Kidney (tissue), 13 donors: ENCODE measurements at regions not wholly inside any gene's neighbourhood (a gene's known extent, or its start where the extent isn't known, plus 50 kb on each side); places are given as distances from the start of the nearest gene placed in this dataset.

Experiments
- DNase-seq, 5 donors: peaks; one replicate each; pipeline ENCODE4 v3.0.0-alpha.2; 2013 to 2020
- FAIRE-seq: peaks from 2 replicates; lab custom pipeline; 2012; peaks lifted over from hg19 to GRCh38; lab: Jason Lieb, UNC
- H3K27ac ChIP-seq, 2 donors: one replicate each; pipeline ENCODE4 v1.7.0; 2013; ENCODE audit warnings: low read depth in 2 of 2, low read length in 2 of 2, inconsistent platforms in 1 of 2
- H3K27me3 ChIP-seq: one replicate; pipeline ENCODE4 v1.7.1; 2013; ENCODE audit warnings: low read length, inconsistent platforms; ENCODE audit not compliant: control insufficient read depth, insufficient read depth
- H3K36me3 ChIP-seq, 3 donors: one replicate each; pipeline versions ENCODE4 v1.7.0 to v1.7.1; 2013; ENCODE audit warnings: low read length in 3 of 3, control low read depth in 1 of 3, inconsistent platforms in 1 of 3; ENCODE audit not compliant: insufficient read depth in 3 of 3, control insufficient read depth in 2 of 3
- H3K4me1 ChIP-seq, 3 donors: one replicate each; pipeline versions ENCODE4 v1.7.0 to v1.7.1; 2013; ENCODE audit warnings: low read length in 3 of 3, inconsistent platforms in 1 of 3, low read depth in 1 of 3; ENCODE audit not compliant: control insufficient read depth in 2 of 3, insufficient read depth in 2 of 3
- H3K4me3 ChIP-seq, 3 donors: one replicate each; pipeline versions ENCODE4 v1.7.0 to v1.8.1; 2013; ENCODE audit warnings: low read length in 3 of 3, control low read depth in 1 of 3, inconsistent platforms in 1 of 3
- H3K9ac ChIP-seq, 3 donors: one replicate each; pipeline versions ENCODE4 v1.7.0 to v1.7.1; 2013; ENCODE audit warnings: low read length in 3 of 3, control low read depth in 1 of 3, inconsistent platforms in 1 of 3
- H3K9me3 ChIP-seq, 3 donors: one replicate each; pipeline versions ENCODE4 v1.7.0 to v1.7.1; 2013; ENCODE audit warnings: low read length in 3 of 3, control low read depth in 1 of 3, inconsistent platforms in 1 of 3; ENCODE audit not compliant: control insufficient read depth in 2 of 3, insufficient read depth in 1 of 3
- intact Hi-C: fragments of 100-400 bp; cut with DNase I; formaldehyde crosslinking; loops from one replicate; pipeline ENCODE4 v1.11.1; 2022
- TF ChIP-seq, protein P1 (sequence below): IDR thresholded peaks from 3 replicates; pipeline ENCODE4 v1.5.1; 2012; ENCODE audit warnings: mild to moderate bottlenecking, moderate library complexity, borderline replicate concordance; ENCODE audit not compliant: insufficient read depth; ENCODE audit errors: extremely low read depth
- donor health status: control.
- donor health status: control.
- donor health status: control.
- donor health status: control.
- donor health status: control.
- donor health status: DM: yes; HTN: yes; CAD: no.
- donor health status: Normal renal cell carcinoma (clear cell type).

DNA sequence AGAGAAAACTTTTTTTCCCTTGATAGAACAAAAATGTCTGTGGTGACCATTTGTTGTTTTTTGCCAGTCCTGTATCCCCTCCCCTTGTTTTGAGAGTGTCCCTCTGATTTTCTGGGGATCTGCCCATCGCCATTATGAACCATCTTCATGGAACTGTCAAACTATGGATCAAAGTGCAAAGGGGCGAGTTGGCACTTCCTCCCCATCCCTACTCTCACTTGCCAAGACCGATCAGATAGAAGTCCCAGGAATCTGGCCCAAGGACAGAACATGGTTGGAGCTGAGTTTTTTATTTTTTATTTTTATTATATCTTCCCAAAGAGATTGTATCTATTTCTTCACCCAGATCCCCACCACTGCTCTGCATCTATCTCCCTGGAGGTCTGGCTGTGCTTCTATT is 221.4 kb downstream of the IKZF2 start:
- DNase-seq (no peak), FAIRE-seq (no peak)
- no peaks in the 10 kb centered on the region for H3K27me3 ChIP-seq
- TF ChIP-seq, protein P1, sequence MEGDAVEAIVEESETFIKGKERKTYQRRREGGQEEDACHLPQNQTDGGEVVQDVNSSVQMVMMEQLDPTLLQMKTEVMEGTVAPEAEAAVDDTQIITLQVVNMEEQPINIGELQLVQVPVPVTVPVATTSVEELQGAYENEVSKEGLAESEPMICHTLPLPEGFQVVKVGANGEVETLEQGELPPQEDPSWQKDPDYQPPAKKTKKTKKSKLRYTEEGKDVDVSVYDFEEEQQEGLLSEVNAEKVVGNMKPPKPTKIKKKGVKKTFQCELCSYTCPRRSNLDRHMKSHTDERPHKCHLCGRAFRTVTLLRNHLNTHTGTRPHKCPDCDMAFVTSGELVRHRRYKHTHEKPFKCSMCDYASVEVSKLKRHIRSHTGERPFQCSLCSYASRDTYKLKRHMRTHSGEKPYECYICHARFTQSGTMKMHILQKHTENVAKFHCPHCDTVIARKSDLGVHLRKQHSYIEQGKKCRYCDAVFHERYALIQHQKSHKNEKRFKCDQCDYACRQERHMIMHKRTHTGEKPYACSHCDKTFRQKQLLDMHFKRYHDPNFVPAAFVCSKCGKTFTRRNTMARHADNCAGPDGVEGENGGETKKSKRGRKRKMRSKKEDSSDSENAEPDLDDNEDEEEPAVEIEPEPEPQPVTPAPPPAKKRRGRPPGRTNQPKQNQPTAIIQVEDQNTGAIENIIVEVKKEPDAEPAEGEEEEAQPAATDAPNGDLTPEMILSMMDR, result no peak
- peaks cover 0 to 4% (median 2%) of the 10 kb centered on the region in 3 donors for H3K4me1 ChIP-seq
- H3K27ac ChIP-seq, result no peak overlapping the region
- no peak overlapping the region for H3K9ac ChIP-seq
- intact Hi-C loops, result no loop called here
- no peaks in the 10 kb centered on the region for H3K36me3 ChIP-seq
- no peaks in the 10 kb centered on the region for H3K9me3 ChIP-seq
- no peak overlapping the region for H3K4me3 ChIP-seq

- intact Hi-C loops, result no loop called here
- DNase-seq, result no peak
- Histone ChIP-seq H3K9ac (no peak overlapping the region), H3K27ac (no peak overlapping the region), H3K9me3 (peaks cover 0 to 3% (median 0%) of the 10 kb centered on the region in 3 donors), H3K27me3 (no peaks in the 10 kb centered on the region), H3K4me3 (no peak overlapping the region), H3K36me3 (no peaks in the 10 kb centered on the region), H3K4me1 (peaks cover 0 to 4% (median 2%) of the 10 kb centered on the region in 3 donors)
- TF ChIP-seq, protein P1, result no peak
- FAIRE-seq, result no peak
Measured at GRCh38 chr2:212929116-212929515, 222.3 kb downstream of the IKZF2 start.

DNA sequence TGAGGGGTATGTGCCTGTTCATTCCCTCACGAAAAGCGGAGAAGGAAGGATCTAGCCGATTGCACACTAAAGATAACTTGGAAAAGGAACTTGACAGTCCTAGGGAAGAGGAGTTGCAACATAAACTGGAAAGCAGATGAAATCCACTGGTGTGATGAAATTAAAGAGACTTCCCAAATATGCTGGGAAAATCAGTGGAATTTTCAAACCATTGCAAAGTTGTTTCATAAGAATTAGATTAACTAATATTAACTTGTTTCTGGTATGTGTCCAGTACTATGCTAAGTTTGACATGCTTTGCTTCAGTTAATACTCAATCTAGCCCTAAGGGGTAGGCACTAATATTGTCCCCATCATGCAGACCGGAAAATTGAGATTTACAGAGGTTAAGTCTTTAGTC is 222.7 kb downstream of the IKZF2 start:
- H3K4me3 ChIP-seq, result no peak overlapping the region
- FAIRE-seq (no peak), DNase-seq (no peak)
- H3K9me3 ChIP-seq, result peaks cover 0 to 3% (median 0%) of the 10 kb centered on the region in 3 donors
- intact Hi-C loops, result no loop called here
- no peaks in the 10 kb centered on the region for H3K36me3 ChIP-seq
- peaks cover 0 to 4% (median 2%) of the 10 kb centered on the region in 3 donors for H3K4me1 ChIP-seq
- H3K27ac ChIP-seq, result no peak overlapping the region
- no peaks in the 10 kb centered on the region for H3K27me3 ChIP-seq
- TF ChIP-seq, protein P1, result no peak
- no peak overlapping the region for H3K9ac ChIP-seq

DNA sequence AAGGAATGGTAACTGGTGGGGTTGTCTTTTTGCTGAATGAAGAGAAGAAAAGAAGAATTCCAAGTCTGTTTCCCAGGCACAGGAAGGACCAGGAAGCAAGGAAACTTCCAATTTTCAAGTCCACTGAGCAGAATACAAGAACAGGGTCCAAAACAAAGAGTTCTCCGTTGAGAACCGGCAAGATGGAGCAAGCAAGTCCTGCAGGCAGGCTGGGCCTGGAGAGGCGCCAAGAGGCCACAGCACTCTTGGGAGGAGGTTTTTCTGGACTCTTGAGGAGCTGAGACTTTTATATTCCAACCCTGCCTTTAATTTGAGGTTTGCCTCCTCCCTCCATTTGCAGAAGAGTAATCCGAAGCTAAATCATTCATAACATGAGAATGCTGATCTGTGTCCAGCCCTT is 224.5 kb downstream of the IKZF2 start:
- peaks cover 0 to 4% (median 2%) of the 10 kb centered on the region in 3 donors for H3K4me1 ChIP-seq
- FAIRE-seq, result no peak
- TF ChIP-seq, protein P1, result no peak
- peaks cover 0 to 3% (median 0%) of the 10 kb centered on the region in 3 donors for H3K9me3 ChIP-seq
- H3K27ac ChIP-seq, result no peak overlapping the region
- no peaks in the 10 kb centered on the region for H3K27me3 ChIP-seq
- no peak overlapping the region for H3K9ac ChIP-seq
- no peak overlapping the region for H3K4me3 ChIP-seq
- DNase-seq, result peak in 1 of 5 donors; percentile 71
- no peaks in the 10 kb centered on the region for H3K36me3 ChIP-seq
- intact Hi-C loops, result no loop called here
